Epidermal melanocyte (primary cell): ENCODE measurements at regions not wholly inside any gene's neighbourhood (a gene's known extent, or its start where the extent isn't known, plus 50 kb on each side); places are given as distances from the start of the nearest gene placed in this dataset.

Experiments
- DNase-seq: peaks from one replicate; pipeline ENCODE4 v3.0.0; 2011; ENCODE audit warnings: low spot score; ENCODE audit not compliant: insufficient read length

DNA sequence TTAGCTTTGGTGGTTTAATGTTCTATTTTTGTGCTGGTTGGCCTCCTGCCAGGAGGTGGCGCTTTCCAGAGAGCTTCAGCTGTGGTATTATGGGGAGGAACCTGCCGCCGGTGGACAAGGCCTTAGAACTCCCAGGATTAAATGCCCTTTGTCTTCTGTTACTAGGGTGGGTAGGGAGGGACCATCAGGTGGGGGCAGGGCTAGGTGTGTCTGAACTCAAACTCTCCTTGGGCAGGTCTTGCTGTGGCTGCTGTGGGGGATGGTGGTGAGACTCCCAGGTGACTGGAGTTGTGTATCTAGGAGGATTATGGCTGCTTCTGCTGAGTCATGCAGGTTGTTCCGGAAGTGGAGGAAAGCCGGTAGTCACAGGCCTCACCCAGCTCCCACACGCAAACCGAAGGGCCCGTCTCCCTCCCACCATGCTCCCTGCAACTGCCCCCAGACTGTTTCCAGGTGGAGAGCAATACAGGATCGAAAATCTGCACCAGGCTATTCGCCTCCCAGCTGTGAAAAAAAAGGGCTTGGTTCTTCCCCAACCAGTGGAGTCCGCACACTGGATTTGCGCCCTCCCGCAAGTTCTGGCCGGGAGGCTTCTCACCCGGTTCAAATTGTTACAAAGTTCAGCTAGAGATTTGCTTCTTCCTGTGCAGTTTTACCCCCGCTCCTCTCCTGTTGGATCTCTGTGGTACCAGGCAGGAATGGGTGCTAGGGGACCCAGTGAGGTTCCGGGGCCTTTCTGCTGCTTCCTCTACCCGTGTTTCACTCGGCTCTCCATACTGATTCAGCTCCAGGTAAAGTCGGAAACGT, 220.5 kb downstream of the CENPF start:
- no peak for DNase-seq

DNA sequence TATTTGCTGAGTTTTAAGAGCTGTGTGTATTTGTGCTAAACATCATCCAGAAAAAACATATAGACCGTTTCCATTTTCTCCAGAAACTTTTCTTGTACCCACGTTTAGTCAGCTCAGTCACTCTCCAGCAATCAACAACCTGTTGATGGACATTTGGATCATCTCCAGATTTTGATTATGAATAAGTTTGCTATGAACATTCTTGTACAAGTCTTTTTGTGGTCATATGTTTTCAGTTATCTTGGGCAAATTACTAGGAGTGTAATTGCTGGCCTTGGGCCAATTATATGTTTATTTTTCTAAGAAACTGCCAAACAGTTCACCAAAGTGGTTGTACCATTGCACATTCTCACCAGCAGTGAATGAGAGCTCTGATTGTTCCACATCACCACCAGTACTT, 221.8 kb downstream of the CENPF start:
- DNase-seq, result no peak

DNA sequence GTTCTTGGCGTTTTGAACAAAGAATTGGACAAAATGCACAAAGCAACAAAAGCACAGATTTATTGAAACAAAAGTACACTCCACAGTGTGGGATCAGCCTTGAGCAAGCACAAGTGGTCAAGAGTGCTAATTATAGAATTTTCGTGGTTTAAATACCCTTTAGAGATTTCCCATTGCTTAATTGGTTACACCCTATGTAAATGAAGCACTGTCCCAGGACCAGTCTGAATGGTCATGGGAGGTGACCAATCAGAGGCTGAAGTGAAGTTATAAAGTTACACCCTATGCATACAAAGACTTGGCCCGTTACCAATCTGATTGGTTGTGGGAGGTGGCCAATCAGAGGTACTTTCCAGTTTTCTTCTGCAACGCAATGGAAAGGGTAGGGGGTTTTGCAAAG, 223.6 kb downstream of the CENPF start:
- DNase-seq, result no peak

DNA sequence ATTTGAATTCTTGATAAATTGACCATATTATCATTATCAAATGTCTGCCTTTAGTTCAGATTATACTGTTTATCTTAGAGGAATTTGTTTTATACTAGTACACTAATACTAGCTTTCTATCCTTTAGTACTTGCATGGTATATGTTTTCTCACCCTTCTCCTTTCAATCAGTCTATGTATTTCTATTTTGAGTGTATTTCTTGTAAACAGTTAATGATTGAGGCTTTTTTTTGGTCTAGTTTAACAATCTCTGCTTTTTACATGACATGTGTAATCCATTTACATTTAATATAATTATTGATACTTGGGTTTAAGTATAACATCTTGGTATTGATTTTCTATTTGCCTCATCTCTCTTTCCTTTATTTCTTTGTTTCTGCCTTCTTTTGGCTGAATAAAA, 224.9 kb downstream of the CENPF start:
- no peak for DNase-seq

DNA sequence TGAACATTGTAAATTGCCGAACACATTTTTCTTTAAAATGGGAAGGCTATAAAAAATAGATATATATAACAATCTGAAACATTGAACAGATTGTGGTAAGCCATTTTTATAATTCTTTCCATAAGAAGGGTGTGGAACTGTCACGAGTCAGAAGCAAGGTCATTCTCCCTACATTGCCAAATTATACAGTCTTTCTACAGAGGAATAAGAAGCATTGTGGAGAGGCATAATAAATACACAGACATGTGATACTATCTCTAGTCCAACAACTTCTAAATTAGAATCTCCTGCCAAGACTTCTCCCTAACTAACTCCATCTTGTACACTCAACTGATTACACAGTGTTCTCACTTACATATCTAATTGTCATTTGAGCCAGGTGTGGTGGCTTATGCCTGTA, 227.9 kb downstream of the CENPF start:
- DNase-seq, result no peak

DNA sequence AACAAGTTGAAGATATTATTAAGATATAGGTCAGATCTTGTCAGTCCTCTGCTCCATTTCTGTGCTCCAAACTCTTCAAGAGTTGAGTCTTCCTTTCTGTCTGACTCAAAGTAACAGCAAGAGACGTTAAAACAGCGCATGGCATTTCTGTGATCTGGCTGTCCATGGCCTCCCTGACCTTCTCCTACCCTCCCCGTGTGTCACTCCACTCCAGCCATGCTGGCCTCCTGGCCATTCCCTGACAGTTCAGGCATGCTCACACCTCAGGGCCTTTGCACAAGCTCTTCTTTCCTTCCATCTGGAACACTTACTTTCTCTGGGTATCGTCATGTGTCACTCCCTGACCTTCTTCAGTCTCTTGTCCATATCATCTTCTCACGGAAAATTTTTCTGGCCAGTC, 229.0 kb downstream of the CENPF start:
- no peak for DNase-seq

DNA sequence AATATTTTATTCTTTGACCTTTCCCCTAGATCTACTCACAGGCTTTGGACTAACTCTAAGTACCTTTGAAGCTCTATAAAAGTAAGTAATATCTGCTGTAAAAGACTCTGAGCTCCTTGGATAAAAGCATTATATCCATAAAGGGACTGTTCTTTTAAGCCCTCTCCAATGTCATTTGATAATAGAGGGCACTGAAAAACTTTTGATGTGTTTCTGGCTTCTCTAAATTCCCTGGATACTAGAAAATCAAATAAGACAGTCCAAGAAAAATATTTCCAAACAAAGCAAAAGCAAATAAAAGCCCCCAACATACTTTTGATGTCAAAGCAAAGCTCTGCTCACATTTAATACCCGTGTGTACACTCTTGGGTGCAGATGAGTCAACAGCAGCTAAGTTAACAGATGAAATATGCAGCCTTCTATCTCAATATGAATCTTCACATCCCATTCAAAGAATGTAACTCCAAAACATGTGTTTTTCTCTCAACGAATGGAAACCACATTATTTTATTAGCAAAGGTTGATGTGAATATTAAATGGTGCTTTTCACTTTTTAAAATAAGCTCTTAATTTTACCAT, 230.3 kb downstream of the CENPF start:
- DNase-seq, result no peak

DNA sequence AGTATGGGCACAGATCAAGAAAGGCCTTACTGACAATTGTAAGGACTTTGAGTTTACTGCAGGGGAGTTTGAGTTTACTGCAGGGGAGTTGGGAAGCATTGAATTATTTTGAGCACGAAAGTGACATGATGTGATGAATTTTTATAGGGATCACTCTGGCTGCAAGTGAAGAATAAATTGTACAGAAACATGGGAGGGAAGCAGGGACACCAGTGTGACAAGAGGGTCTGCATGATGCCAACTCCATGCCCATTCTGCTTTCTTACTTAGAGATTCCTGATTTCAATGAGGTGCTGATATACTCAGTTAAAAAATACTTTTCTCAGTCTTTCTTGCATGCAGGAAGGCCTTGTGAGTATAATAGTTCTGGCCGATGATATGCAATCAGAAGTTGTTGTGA, 234.4 kb downstream of the CENPF start:
- no peak for DNase-seq

DNA sequence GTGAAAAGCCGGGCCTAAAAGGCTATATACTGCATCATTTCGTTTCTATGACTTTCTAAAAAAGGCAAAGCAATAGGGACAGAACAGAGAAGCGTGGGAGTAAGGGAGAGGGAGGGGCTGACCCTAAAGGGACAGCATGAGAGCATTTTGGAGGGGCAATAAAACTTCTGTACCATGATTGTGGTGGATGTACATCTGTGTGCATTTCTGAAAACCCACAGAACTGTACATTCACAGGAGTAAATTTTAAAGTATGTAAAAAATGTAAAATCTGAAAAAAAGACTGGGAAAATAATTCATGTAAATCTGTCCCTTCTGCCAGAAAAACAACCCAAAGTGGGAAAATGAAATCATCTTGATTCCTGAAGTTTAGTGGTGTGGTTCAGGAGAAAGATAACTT, 235.4 kb downstream of the CENPF start:
- no peak for DNase-seq

DNA sequence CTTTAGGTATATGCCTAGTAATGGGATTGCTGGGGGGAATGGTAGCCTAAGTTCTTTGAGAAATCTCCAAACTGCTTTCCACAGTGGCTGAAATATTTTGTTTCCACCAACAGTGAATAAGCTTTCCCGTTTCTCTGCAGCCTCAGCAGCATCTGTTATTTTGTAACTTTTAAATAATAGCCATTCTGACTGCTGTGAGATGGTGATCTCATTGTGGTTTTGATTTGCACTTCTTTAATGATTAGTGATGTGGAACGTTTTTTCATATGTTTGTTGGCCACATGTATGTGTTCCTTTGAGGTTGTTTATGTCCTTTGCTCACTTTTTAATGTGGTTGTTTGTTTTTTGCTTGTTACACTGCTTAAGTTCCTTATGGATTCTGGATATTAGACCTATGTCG, 237.4 kb downstream of the CENPF start:
- no peak for DNase-seq

DNA sequence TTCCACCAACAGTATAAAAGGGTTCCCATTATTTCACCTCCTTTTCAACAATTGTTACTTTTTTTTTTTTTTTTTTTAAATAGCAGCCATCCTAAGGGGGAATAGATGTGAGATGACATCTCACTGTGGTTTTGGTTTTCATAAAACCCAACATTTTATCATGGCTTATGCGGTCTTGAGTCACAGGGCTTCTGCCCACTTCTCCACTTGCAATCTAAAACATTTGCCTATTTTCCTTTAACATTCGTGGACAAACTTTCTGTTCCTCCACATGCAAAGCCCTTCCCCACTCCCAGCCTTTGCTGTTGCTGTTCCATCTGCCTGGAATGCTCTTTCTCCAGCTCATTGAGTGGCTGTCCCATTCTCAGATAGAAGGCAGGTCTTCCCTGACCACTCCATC, 239.7 kb upstream of the KCNK2 start:
- DNase-seq, result no peak

DNA sequence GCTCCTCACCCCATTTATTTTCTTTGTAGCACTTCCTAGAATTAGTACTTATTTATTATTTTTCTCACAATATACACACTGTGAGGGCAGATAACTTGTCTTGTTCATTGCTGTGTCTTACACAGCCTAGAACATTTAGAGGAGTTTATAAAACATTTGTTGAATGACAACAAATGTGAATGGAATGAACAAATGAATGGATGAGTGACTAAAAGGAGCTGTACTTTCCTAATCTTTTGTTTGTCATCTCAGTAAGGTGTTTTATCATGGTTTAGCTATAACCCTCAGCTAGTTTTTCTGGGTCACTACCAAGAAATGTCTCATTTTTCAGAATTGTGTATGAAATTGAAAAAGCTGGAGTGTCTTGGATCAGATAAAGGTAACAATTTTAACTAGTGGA, 239.3 kb upstream of the KCNK2 start:
- no peak for DNase-seq

DNA sequence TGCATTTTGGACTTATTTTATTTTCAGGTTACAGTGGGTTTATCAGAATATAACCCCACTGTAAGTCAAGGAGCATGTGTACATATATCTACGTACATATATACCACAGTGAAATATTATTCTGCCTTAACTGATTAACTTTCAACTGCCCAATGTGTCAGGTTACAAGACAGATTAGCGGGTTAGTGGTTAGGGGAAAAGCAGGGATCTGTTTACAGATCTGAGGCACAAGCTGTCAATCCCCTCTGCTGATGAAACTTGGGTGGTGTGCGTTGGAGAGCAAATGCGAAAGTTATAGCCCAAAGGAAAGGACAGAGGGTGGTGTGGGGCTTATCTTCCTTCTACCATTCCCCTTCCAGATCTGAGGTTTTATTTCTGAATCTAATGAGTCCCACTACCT, 238.2 kb upstream of the KCNK2 start:
- no peak for DNase-seq

DNA sequence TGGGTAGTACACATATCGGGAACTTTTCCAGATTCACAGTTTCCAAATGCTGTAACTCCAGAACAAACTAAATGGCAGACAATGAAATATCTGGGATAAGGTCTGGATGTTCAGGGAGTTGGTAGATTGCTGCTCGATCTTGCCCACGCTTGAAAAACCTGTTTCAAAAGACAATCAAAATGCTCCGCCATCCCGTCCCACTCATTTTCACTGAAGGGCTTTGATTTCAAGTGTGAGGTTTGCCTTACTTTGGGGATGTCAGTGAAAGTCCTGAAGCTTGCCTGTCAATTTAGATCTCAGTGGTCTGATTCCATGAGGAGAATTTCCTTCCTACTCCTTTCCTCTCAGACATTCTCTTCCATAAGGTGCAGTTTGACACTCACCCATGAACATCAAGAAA, 236.3 kb upstream of the KCNK2 start:
- no peak for DNase-seq

DNA sequence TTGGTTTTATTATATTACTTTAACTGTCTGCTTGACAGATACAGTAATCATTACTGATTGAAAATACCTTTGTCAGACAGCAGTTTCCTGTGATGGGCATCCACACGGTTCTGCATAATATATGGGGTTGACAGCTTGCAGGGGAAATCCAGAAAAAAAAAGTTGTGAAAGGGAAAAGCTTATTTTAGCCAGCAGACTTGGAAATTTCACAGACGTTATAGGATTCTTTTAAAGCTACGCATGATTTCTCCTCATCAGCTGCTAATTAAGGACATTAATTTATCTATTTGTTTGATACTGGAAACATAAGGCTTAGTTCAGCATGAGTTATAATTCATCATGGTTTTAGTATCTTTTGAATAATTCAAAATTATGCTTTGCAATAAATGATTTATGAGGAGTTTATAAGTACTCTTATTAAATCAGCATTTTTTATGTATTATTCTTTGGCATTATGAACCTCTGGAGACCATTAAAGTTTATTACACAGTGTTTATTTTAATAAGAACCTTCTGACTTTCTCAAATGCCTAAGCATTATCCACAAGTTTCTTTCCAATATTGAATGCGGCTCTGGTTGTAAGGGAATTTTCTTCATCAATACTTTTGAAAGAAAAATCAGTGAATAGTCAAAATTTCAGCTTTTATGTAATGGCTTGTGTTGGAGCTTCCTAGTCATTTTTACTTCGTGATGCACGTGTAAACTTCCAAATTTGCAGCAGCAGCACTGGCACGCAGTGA, 235.3 kb upstream of the KCNK2 start:
- no peak for DNase-seq

DNA sequence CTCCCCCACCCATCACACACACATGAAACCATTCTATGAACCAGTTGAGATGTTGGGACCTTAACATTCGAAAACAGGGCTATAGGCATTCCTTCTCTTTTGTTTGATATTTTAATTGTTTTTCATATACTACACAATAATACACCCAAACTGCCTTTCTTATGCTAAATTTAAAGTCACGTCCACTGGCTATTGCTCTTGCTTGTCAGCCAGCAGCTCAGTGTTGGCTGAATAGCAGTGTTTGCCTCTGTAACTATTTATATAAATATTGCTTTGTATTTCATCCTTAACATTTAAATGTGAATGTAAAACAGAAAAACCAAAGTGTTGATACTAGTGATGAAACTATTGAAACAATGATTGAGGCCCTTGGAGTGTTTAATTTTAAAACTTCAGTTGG, 234.4 kb upstream of the KCNK2 start:
- DNase-seq, result no peak

DNA sequence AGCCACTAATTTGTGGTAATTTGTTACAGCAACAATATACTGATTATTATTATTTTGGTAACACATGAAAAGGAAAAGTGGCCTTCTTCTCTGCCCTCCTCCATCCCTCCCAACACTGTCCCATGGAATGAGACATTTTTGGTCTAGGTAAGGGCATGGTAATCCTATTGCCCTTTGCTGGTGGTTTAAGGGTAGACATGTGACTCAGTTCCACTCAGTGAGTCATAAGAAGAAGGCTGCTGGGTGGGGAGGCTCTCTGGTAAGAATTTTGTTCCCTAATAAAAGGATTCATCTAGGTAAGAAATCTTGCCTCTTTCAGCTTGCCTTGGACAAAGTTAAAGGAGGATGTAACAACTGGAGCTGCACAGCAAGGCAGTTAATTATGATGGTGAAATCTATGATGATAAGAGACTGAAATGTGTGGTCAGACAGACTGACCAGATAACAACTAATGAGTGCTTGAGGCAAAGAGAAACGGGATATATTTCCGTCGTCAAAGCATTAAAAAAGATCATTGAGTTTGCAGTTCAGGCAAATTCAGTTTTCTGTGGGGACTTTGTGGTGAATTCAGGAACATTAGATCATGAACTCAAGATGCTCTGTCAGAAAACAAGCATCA, 232.0 kb upstream of the KCNK2 start:
- no peak for DNase-seq

DNA sequence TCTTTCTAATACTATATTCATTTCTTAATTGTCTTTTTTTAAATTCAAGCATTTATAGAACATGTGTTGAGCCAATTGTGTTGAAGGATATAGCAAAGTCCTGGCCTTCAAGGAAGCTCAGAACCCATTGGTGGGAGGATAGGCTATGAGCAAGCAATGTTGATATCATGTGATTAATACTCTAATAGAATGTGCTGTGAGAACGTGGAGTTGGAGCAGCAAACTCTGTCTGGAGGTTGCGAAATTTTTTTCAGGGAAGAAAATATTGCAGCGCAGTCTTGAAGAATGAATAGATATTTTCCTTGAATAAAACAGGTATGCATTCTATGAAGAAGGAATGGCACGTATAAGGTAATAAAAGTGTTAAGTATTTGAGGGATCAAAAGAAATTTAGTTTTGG, 229.2 kb upstream of the KCNK2 start:
- DNase-seq, result no peak

DNA sequence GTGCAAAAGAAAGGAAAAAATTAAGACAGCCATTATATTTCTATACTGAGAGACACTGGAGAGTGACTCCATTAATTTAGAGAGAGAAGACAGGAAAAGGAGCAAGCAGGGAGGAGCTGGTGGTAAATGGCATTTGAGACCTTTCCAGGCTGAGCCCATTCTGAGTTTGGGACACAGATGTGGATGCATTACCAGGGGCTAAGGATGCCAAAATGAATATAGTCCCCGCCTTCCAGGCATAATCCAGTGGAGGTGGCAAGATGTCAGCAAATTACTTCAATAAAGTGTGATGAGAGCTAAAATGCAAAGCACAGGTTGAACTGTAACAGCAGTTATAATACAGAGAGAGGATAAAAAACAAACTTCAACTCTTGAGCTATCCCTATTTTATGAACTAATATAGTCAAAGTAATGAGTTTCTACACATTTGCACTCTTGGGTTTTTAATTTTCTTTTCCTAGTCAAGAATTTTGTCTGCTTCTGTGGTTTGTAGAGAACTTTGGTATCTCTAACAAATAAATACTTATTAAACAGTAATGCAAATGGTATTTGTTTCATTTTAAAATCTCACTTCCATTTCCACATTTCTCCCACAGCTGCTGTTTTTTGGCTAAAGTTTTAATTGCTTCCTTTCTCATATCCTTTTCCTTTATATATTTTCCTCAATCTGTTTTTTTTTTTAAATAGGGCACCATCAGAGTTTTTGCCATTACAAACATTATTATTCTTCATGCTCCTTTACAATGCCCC, 228.2 kb upstream of the KCNK2 start:
- DNase-seq, result no peak

DNA sequence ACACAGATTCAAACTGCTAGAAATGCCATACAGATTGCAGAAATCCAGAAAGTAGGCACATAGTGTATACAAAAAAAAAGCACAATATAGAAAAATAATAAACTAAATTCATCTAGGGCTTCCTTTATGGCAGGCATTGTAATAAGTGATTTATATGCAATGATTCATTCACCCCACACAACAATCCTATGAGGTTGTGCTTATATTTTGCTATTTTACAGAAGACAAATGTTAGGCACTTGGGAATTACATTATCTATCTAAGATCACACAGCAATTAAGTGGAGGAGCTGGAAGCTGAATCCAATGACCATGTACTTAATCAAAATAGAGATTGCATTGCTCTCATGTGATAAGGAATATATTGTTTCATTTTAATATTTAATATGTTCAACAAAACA, 225.7 kb upstream of the KCNK2 start:
- DNase-seq, result no peak

DNA sequence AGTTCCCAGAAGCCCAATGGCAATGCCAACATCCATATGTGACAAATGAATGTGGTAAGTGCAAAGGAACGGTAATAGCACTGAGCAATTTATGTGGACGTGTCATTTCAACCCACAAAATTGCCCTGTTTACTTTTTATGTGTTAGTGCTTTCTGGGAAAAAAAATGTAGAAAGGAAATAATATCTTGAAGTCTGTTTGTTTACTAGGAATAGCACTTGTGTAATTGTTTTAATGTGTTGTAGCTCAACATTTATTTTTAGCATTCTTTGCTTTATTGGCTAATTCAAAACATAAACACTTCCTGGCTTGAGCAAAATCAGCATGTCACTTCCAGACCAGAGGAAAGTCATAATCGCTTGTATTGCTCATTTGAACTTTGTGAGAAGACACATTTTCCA, 224.8 kb upstream of the KCNK2 start:
- peak; percentile 19 for DNase-seq

DNA sequence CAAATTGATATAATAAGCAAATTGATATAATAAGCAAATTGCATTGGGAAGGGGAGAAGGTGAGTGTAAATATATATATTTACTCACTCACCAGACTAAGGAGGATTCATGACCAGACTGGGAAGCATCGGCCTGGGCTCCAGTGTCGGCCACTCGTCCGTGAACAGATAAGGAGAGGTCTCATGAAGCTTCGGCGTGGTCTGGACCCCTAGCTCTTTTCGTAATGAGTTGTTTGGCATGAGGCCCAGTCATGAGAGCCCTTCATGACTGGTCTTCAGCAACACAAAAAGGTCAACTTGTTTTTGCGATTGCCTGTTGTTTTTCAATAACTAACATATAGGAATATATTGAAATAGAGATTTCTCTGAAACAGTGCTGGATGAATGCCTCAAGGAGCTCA, 222.9 kb upstream of the KCNK2 start:
- DNase-seq, result no peak
